ENCODE measurements at regions not wholly inside any gene's neighbourhood (a gene's known extent, or its start where the extent isn't known, plus 50 kb on each side); places are given as distances from the start of the nearest gene placed in this dataset.
"Not testable (repeated sequence)": the region's sequence is repeated elsewhere in the genome, so short reads cannot be mapped to it uniquely, and the experiment has no call there.

- TF ChIP-seq, protein P1, sequence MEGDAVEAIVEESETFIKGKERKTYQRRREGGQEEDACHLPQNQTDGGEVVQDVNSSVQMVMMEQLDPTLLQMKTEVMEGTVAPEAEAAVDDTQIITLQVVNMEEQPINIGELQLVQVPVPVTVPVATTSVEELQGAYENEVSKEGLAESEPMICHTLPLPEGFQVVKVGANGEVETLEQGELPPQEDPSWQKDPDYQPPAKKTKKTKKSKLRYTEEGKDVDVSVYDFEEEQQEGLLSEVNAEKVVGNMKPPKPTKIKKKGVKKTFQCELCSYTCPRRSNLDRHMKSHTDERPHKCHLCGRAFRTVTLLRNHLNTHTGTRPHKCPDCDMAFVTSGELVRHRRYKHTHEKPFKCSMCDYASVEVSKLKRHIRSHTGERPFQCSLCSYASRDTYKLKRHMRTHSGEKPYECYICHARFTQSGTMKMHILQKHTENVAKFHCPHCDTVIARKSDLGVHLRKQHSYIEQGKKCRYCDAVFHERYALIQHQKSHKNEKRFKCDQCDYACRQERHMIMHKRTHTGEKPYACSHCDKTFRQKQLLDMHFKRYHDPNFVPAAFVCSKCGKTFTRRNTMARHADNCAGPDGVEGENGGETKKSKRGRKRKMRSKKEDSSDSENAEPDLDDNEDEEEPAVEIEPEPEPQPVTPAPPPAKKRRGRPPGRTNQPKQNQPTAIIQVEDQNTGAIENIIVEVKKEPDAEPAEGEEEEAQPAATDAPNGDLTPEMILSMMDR (IDR thresholded peaks at IDR 0.05), result no peak
- ATAC-seq (ENCODE audit: low FRiP score) (no peak), DNase-seq (ENCODE audit: low spot score) (no peak)
Observed at GRCh38 chr2:160613466-160614153, 120.0 kb upstream of the RBMS1 start.

DNA sequence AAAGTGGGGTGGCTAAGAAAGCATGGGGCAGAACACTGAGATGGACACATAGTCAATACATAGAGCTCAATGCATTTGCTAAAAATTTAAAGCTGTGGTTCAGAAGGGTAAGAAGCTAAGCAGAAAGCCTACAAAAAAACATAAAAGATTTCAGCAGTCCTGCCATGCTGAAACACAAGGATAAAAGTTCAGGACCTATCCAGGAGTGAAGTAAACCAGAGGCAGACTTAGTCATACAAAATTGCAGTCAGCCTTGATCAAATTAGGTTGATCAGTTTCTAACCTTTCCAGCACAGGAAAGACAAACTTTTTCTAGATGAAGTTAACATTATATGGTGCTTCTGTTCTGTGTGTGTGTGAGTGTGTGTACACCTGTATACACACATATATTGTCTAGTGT, 120.8 kb upstream of the RBMS1 start:
- TF ChIP-seq, protein P1 (IDR thresholded peaks at IDR 0.05), result no peak
- ATAC-seq (ENCODE audit: low FRiP score) (no peak), DNase-seq (ENCODE audit: low spot score) (no peak)

DNA sequence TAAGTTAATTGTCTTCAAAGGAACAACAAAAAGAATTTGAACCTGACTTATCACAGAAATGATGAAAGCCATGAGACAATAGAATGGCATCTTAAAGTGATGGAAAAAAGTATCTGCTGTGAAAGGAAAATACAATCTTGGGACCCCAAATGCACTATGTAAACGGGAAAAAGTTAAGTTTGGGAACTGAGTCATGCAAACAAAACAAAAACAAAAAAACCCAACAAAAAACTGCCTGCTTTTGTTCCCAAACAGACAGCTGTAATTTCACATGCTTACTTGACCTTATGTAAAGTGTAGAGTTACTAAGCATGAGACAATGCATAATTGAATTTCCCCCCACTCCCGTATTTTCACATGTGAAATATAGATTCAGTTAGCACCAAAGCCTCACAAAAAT, 122.1 kb upstream of the RBMS1 start:
- TF ChIP-seq, protein P1 (IDR thresholded peaks at IDR 0.05), result no peak
- no peak for DNase-seq (ENCODE audit: low spot score)
- no peak for ATAC-seq (ENCODE audit: low FRiP score)

DNA sequence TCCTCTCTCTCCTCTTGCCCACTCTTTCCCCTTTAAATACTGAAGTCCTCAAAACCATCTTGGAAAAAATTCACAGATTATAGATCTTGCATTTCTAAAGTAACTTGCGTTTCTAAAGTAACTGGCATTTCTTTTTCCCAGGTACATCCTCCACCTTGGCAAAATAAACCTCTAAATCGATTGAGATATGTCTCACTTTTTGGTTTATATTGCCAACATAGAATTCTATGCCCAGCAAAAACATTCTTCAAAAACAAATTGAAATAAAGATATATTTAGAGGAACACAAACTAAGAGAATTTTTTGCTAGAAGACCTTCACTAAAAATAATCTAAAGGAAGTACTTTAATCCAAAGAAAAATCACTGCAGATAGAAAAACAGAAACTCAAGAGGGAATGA, 122.5 kb upstream of the RBMS1 start:
- ATAC-seq (ENCODE audit: low FRiP score), result no peak
- TF ChIP-seq, protein P1 (IDR thresholded peaks at IDR 0.05), result no peak
- DNase-seq (ENCODE audit: low spot score), result no peak

DNA sequence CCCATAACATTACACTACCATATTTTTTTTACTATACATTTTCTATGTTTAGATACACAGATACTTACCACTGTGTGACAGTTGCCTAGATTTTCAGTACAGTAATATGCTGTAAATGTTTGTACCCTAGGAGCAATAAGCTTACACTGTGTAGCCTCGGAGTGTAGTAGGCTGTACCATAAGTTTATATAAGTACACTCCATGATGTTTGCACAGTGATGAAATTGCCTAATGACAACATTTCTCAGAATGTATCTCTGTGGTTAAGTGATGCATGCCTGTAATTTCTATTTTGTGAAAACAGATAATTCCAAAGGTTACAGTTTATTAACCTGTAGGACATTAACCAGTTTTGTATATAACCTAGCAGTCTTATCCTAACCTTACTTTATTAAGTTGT, 128.1 kb upstream of the RBMS1 start:
- DNase-seq (ENCODE audit: low spot score) (no peak), ATAC-seq (ENCODE audit: low FRiP score) (no peak)
- TF ChIP-seq, protein P1 (IDR thresholded peaks at IDR 0.05), result no peak

DNA sequence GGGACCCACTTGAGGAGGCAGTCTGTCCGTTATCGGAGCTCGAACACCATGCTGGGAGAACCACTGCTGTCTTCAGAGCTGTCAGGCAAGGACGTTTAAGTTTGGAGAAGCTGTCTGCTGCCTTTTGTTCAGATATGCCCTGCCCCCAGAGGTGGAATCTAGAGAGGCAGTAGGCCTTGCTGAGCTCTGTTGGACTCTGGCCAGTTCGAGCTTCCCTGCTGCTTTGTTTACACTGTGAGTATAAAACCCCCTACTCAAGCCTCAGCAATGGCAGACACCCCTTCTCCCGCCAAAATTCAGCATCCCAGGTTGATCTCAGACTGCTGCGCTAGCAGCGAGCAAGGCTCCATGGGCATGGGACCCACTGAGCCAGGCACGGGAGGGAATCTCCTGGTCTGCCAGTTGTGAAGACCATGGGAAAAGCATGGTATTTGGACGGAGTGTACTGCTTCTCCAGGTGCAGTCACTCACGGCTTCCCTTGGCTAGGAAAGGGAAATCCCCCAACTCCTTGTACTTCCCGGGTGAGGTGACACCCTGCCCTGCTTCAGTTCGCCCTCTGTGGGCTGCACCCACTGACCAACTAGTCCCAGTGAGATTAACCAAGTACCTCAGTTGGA, 134.5 kb upstream of the RBMS1 start:
- DNase-seq (ENCODE audit: low spot score); ATAC-seq (ENCODE audit: low FRiP score): not testable (repeated sequence)

GRCh38 chr2:160628811-160629210, 135.2 kb upstream of the RBMS1 start:
- ATAC-seq (ENCODE audit: low FRiP score) (no peak), DNase-seq (ENCODE audit: low spot score) (no peak)
- TF ChIP-seq, protein P1 (IDR thresholded peaks at IDR 0.05), result no peak

All from omental fat pad (tissue), 3 donors.